Activated T-cell treated with anti-CD3 and anti-CD28 coated beads, Interleukin-2, amount 50 U/mL, for 24 hours (primary cell): ENCODE measurements at regions not wholly inside any gene's neighbourhood (a gene's known extent, or its start where the extent isn't known, plus 50 kb on each side); places are given as distances from the start of the nearest gene placed in this dataset.

Experiments used
- DNase-seq: peaks from one replicate; pipeline ENCODE4 v3.0.0-alpha.2; 2020
- H3K27ac Mint-ChIP-seq: 2 replicates; pipeline ENCODE4 v1.8.0; 2020; ENCODE audit warnings: mild to moderate bottlenecking, mixed read lengths
- H3K27me3 Mint-ChIP-seq: 2 replicates; pipeline ENCODE4 v1.8.0; 2020; ENCODE audit warnings: mixed read lengths
- H3K36me3 Mint-ChIP-seq: 2 replicates; pipeline ENCODE4 v1.8.0; 2020; ENCODE audit warnings: low read depth, mixed read lengths
- H3K4me1 Mint-ChIP-seq: 2 replicates; pipeline ENCODE4 v1.8.0; 2020; ENCODE audit warnings: low read depth, mixed read lengths
- H3K4me3 Mint-ChIP-seq: 2 replicates; pipeline ENCODE4 v1.8.0; 2020; ENCODE audit warnings: mild to moderate bottlenecking, moderate library complexity, mixed read lengths
- H3K9me3 Mint-ChIP-seq: 2 replicates; pipeline ENCODE4 v1.8.0; 2020; ENCODE audit warnings: mixed read lengths

DNA sequence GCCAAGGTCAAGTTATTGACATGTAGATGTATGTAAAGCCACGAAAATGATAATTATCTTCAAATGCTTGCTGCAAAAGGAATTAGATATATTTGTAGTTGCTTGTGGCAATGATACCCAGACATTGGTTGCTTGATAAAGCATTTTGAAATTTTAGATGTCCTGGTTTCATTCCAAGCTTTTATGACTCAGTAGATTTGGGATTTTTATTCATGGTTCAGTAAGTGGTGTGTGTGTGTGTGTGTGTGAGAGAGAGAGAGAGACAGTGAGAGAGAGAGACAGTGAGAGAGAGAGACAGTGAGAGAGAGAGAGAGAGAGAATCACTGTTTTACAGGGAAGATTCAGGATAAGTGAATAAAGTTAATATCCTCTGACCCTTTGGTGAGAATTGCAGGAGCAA, 498.2 kb upstream of the C1orf87 start:
- no peak for DNase-seq
- H3K4me1 Mint-ChIP-seq = no peaks in the 10 kb centered on the region
- no peaks in the 10 kb centered on the region for H3K27me3 Mint-ChIP-seq
- no peaks in the 10 kb centered on the region for H3K36me3 Mint-ChIP-seq
- H3K27ac Mint-ChIP-seq = no peak overlapping the region
- no peaks in the 10 kb centered on the region for H3K9me3 Mint-ChIP-seq
- no peak overlapping the region for H3K4me3 Mint-ChIP-seq

DNA sequence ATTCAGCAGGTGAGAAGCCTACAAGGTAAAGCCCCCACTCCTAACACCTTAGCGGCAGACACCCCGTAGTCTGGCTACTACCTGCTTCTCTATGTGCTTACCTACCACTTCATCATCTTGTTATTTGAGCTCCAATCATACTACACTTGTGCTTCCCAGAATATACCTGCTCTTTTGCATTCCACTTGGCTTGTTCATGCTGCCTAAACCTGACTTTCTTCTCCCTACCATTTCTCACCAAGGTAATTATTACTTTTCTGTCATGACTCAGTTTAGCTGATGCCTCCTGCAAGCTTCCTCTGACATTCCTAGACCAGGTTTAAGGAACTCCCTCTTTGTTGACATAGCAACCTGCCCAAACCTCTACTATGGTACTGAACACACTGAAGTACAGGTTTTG, 495.6 kb upstream of the C1orf87 start:
- Mint-ChIP-seq H3K27ac (no peak overlapping the region), H3K9me3 (no peaks in the 10 kb centered on the region), H3K4me1 (no peaks in the 10 kb centered on the region), H3K27me3 (no peaks in the 10 kb centered on the region), H3K4me3 (no peak overlapping the region), H3K36me3 (no peaks in the 10 kb centered on the region)
- DNase-seq = no peak

DNA sequence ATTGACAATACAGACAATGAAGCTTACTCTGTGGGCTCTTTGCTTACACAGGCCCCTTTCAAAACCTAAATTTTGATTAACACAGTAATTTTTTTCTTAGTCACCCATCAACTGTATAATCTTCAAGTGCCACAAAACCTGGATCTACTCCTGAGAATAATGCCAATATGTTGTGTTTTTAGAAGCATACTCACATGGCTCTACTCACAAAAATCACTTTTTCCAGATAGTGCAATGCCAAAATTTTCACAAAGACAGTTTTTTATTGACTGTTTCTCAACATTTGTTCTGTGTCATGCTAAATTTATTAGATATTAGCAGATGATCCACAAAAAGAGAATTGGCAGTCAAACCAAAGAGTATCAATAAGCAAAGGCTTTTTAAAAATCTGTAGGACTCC, 493.7 kb upstream of the C1orf87 start:
- no peaks in the 10 kb centered on the region for H3K27me3 Mint-ChIP-seq
- H3K4me3 Mint-ChIP-seq = no peak overlapping the region
- H3K27ac Mint-ChIP-seq = no peak overlapping the region
- H3K9me3 Mint-ChIP-seq = no peaks in the 10 kb centered on the region
- H3K4me1 Mint-ChIP-seq = no peaks in the 10 kb centered on the region
- DNase-seq = no peak
- no peaks in the 10 kb centered on the region for H3K36me3 Mint-ChIP-seq

DNA sequence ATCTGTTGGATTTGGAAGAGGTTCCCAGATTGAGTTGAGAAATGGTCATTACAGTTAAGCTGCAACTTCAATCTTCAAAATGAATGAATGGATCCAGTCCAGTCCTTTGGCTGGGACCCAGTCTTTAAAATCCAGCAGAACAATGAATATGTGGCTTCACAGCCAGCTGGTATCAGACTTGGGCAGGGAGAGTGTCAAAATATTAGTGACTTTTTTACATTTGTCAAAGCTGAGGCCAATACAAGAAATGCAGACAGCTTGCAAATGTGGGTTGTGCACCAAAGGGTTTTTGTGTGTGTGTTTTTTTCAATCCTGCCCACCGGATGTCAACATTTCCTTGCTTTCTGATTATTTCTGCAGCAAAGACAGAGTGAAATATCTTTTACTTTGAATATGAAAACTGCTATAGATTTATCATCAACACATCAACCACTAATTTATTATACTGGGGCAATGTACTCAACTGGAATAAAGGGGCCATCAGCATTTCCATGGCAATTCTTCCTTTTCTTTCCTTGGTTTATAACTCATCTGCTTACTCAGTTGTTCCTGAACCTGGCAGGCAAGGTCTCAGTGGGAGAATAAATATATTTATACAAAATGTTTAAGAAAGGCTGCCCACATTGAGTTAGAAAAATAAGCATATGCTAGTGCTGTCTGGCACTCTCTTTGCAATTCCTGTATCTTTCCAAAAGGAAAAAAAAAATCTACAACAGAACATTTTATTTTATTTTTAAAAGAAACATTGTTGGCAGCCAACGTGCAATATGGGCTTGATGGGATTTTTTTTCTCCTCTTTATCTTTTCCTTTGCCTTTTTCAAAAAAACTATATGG, 491.6 kb upstream of the C1orf87 start:
- no peak for DNase-seq
- Mint-ChIP-seq H3K4me3 (no peak overlapping the region), H3K4me1 (no peaks in the 10 kb centered on the region), H3K27ac (no peak overlapping the region), H3K36me3 (no peaks in the 10 kb centered on the region), H3K27me3 (no peaks in the 10 kb centered on the region), H3K9me3 (no peaks in the 10 kb centered on the region)

DNA sequence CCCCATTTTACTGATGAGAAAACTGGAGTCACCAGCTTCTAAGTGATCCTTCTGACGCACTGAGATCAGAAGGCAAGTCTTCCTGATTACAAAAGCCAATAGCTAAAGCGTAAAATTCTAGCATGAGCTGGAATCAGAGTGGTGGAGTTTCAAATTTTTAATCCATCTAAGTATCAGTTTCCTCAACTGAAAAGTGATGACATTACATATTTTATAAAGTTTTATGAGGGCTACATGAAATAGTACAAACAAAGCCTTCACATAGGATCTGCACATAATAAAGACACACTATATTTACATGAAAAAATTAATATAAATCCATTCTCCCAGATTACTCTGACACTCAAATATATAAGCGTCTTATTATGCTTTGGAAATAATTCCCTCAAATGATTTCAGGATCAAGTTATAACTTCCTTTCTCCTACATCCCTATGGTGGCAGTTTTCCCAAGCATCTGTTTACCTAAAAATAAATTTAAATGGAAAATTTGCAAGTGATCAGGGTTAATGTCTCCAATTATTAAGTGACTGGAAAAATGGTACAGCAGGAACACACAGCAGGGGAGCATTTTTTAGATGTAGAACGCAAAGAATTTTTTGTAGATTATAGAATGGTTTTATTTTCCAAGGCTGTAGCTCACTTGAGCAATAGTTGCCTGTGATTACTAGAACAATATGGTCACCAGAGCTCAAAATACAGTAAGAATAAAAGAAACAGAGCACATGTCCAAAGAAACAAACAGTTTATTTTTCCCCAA, 490.4 kb upstream of the C1orf87 start:
- H3K36me3 Mint-ChIP-seq = no peaks in the 10 kb centered on the region
- H3K4me3 Mint-ChIP-seq = no peak overlapping the region
- no peaks in the 10 kb centered on the region for H3K27me3 Mint-ChIP-seq
- DNase-seq = no peak
- no peak overlapping the region for H3K27ac Mint-ChIP-seq
- H3K9me3 Mint-ChIP-seq = peaks cover 1% of the 10 kb centered on the region
- H3K4me1 Mint-ChIP-seq = no peaks in the 10 kb centered on the region

DNA sequence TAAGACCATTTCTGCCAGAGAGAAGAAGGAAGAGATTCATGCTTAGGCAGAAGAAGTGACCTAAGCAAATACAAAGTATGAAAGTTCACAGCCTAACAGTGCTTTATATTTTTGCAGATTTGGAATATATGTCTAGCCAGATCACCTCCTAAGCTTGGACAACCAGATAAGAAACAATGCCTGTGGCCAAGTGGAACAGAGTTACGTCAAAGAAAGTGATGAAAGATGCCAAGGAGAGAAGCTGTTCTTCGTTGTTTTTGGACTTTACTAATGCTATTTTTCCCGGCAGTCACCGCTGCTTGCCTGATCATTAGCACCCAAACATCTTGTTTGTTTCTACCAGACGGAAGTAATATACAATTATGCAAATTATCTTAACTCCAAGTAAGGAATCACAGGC, 489.2 kb upstream of the C1orf87 start:
- Mint-ChIP-seq H3K9me3 (peaks cover 1% of the 10 kb centered on the region), H3K36me3 (no peaks in the 10 kb centered on the region), H3K27ac (no peak overlapping the region), H3K4me3 (no peak overlapping the region), H3K4me1 (no peaks in the 10 kb centered on the region), H3K27me3 (no peaks in the 10 kb centered on the region)
- no peak for DNase-seq

DNA sequence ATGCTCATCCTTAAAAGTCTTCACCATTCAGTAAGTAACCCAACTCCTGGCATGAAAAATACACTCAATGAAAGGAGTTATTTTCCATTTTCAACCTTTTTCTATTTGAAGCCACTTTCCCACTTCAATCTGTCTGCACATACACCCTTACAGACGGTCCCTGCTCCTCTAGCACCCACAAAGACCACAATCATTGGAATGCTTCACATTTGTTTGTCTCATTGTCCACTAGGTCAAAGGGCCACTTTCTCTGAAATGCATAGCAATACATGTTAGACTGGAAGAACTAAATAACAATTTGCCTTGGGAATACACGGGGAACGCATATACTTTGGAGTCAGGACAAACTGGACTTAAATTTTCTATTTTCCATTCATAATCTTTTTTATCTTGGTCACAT, 487.1 kb upstream of the C1orf87 start:
- Mint-ChIP-seq H3K4me1 (no peaks in the 10 kb centered on the region), H3K9me3 (peaks cover 1% of the 10 kb centered on the region), H3K27ac (no peak overlapping the region), H3K36me3 (no peaks in the 10 kb centered on the region), H3K4me3 (no peak overlapping the region), H3K27me3 (no peaks in the 10 kb centered on the region)
- no peak for DNase-seq

DNA sequence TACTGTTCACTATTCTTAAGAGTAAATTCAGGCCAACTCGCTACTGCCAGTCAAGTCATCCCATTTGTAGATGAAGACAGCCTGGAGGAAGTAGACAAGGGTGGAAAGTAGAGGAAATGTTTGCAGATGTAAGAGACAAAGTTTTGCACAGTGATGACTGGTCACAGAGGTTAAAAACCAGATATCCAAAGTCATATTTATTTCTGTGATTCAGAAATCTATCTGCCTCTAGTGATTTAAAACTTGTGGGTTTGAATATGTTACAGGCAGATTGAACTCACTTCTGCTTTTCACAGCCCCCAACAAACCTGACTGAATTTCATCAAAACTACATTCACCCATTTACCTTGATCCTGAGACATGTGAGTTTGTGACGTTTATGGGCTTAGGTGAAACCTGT, 484.7 kb upstream of the C1orf87 start:
- Mint-ChIP-seq H3K27me3 (no peaks in the 10 kb centered on the region), H3K4me3 (no peak overlapping the region), H3K4me1 (no peaks in the 10 kb centered on the region), H3K36me3 (no peaks in the 10 kb centered on the region), H3K9me3 (peaks cover 1% of the 10 kb centered on the region), H3K27ac (no peak overlapping the region)
- no peak for DNase-seq

DNA sequence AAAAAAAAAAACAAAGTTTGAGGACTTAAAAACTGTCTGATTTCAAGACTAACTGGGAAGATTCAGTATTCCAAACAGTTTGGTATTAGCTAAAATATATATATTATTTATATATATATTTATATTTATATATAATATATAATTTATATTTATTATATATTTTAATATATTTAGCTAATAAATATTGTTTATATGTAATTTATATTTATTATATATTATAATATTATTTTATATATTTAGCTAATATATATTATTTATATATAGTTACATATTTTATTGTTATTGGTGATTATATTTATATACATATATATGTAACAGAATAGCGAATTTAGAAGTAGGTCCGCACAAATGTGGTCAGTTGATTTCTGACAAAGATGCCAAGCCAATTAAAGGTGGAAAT, 480.2 kb upstream of the C1orf87 start:
- H3K9me3 Mint-ChIP-seq = no peaks in the 10 kb centered on the region
- no peaks in the 10 kb centered on the region for H3K36me3 Mint-ChIP-seq
- no peak for DNase-seq
- H3K4me1 Mint-ChIP-seq = no peaks in the 10 kb centered on the region
- no peak overlapping the region for H3K27ac Mint-ChIP-seq
- no peak overlapping the region for H3K4me3 Mint-ChIP-seq
- no peaks in the 10 kb centered on the region for H3K27me3 Mint-ChIP-seq

DNA sequence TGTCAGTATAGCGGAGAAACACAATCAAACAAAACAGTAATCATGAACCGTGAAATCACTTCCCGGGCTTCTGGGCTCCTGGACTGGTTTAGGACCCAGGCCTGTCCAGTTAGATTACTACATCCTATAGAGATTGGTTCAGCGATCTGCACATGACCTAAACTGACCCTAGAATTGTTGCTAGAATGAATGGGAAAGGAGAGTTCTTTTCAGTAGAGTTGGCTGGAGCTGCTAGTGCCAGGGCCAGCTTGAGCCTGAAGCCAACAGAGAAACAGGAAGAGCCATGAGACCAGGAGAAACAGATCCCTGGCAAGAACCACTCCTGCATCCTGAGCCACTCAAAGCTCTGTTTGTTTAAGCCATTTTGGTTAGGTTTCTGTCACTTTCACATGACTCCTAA, 474.3 kb upstream of the C1orf87 start:
- DNase-seq = no peak
- Mint-ChIP-seq H3K36me3 (no peaks in the 10 kb centered on the region), H3K4me3 (no peak overlapping the region), H3K4me1 (no peaks in the 10 kb centered on the region), H3K9me3 (no peaks in the 10 kb centered on the region), H3K27me3 (no peaks in the 10 kb centered on the region), H3K27ac (no peak overlapping the region)

DNA sequence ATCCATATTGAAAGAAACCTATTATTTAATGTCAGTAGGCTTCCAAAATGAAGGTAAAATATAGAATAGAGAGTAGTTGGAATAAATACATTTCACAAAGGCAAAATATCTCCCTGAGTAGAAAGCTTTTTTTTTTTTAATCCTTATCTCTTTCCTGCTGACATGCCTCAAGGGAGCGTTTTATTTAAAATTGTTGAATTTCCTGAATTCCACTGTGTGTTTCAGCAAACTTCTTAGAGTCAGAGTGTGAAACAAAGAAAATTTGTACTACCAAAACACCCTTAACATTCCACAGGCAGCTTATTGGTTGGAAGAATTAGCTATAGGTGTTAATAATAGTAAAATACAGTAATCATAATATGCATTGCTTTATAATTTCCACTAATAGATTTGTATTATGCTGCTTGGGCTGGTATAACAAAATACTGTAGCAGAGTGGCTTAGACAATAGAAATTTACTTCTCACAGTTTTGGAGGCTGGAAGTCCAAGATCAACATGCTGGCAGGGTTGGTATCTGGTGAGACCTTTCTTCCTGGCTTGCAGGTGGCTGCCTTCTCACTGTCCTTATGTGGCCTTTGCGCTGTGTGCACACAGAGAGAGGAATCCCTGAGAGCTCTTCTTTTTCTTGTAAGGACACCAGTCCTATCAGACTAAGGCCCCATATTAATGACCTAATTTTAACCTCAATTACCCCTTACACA, 468.4 kb upstream of the C1orf87 start:
- no peaks in the 10 kb centered on the region for H3K27me3 Mint-ChIP-seq
- peaks cover 5% of the 10 kb centered on the region for H3K9me3 Mint-ChIP-seq
- no peaks in the 10 kb centered on the region for H3K4me1 Mint-ChIP-seq
- no peaks in the 10 kb centered on the region for H3K36me3 Mint-ChIP-seq
- no peak overlapping the region for H3K4me3 Mint-ChIP-seq
- no peak for DNase-seq
- no peak overlapping the region for H3K27ac Mint-ChIP-seq

DNA sequence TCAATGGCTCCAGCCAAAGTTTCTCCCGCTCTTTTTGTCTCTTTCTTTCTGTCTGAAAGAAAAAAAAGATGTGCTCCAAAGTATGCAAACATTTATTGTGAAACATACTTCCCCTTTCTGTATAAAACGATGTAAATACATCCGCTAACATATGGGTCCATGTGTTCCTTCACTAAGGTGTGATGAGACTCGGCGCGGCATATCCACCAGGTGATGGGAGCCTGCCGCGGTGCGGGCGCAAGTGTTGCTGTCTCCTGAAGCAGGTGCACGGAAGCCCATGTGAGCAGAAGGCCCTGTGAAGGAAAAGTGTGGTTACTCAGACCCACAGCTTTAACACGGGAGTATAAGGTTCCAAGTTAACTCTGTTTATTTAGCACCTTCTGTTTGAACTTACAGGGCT, 466.6 kb upstream of the C1orf87 start:
- Mint-ChIP-seq H3K36me3 (no peaks in the 10 kb centered on the region), H3K27me3 (no peaks in the 10 kb centered on the region), H3K4me1 (no peaks in the 10 kb centered on the region), H3K4me3 (no peak overlapping the region), H3K9me3 (peaks cover 5% of the 10 kb centered on the region), H3K27ac (no peak overlapping the region)
- DNase-seq = no peak

DNA sequence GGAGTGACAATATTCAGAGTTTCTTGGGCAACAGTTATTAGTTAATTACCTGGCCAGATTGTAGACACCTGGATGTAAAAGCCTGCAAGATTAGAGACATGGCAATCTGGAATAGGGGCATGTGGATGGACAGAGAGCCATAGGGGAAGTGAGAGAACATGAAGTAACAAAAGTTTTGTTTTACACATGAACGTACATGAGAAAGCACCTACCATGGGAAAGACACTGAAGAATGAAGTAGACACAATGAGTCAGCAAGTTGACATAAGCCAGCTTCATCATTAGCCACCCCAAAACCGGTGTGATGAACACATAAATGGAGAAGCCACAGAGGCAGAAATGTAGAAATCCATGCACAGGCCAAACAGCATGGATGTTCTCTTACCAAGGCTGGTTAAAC, 462.1 kb upstream of the C1orf87 start:
- peaks cover 5% of the 10 kb centered on the region for H3K9me3 Mint-ChIP-seq
- no peaks in the 10 kb centered on the region for H3K27me3 Mint-ChIP-seq
- H3K4me1 Mint-ChIP-seq = no peaks in the 10 kb centered on the region
- no peak overlapping the region for H3K27ac Mint-ChIP-seq
- no peak overlapping the region for H3K4me3 Mint-ChIP-seq
- DNase-seq = no peak
- H3K36me3 Mint-ChIP-seq = no peaks in the 10 kb centered on the region

DNA sequence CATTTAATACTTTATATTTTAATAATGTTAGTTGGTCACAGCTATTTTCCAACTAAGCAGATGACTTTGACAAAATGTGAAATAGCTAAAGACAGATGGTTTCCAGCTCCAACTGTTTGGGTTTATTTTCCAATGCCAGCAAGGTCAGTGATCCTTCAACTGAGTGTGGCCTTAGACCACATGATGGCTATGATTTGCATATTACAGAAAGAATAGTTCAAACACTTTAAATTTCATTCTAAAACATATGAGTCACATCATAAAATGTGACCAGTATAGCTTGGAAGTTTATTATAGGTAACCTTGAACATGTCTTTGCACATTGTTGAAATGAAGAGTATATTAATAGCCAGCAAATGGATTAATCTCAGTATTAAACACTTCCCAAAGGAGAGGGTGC, 454.0 kb upstream of the C1orf87 start:
- no peaks in the 10 kb centered on the region for H3K9me3 Mint-ChIP-seq
- H3K27ac Mint-ChIP-seq = no peak overlapping the region
- H3K4me3 Mint-ChIP-seq = no peak overlapping the region
- H3K36me3 Mint-ChIP-seq = no peaks in the 10 kb centered on the region
- no peak for DNase-seq
- H3K27me3 Mint-ChIP-seq = no peaks in the 10 kb centered on the region
- H3K4me1 Mint-ChIP-seq = no peaks in the 10 kb centered on the region

DNA sequence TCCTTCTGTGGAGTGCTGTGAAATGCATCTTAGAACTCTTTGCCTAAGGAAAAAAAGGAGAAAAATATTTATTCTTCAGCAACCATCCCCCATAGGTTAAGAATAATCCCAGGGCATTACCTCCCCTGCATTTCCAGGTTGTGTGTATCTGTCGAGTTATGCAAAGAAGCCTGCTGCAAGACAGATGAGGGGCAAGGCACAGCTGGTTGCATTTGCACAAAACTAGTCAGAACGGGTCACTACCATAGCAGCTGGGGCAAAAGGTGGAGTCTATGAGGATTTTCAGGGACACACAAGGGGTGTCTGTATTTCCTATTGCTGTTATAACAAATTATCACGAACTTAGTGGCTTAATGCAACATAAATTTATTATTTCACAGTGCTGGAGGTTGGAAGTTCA, 443.4 kb upstream of the C1orf87 start:
- DNase-seq = no peak
- H3K27ac Mint-ChIP-seq = no peak overlapping the region
- no peaks in the 10 kb centered on the region for H3K4me1 Mint-ChIP-seq
- no peak overlapping the region for H3K4me3 Mint-ChIP-seq
- no peaks in the 10 kb centered on the region for H3K9me3 Mint-ChIP-seq
- no peaks in the 10 kb centered on the region for H3K27me3 Mint-ChIP-seq
- H3K36me3 Mint-ChIP-seq = no peaks in the 10 kb centered on the region
